SK-N-SH (cell line): ENCODE measurements at regions not wholly inside any gene's neighbourhood (a gene's known extent, or its start where the extent isn't known, plus 50 kb on each side); places are given as distances from the start of the nearest gene placed in this dataset.

ENCODE experiments used
- CTCF ChIA-PET: fragments of 300-600, 350-600 bp; formaldehyde crosslinking; extraction: SDS; loops from one replicate; lab custom pipeline; 2021; lab: Yijun Ruan, JAX
- POLR2A ChIA-PET: fragments of 350-600 bp; sonication (Branson Sonifier 250); formaldehyde crosslinking; extraction: SDS; loops from one replicate; lab custom pipeline; 2020; ENCODE audit warnings: antibody characterized with exemption, inconsistent platforms; lab: Yijun Ruan, JAX
- DNase-seq: peaks from one replicate; pipeline ENCODE4 v3.0.0; 2012
- H2AFZ ChIP-seq: fragments of 200-600 bp; sonication (generic); 2 replicates; pipeline ENCODE4 v1.8.1; 2016; ENCODE audit warnings: antibody characterized with exemption, mild to moderate bottlenecking, low read depth
- H3F3A ChIP-seq: fragments of 200-600 bp; sonication (generic); replicated peaks from 2 replicates; pipeline ENCODE3; 2016; ENCODE audit warnings: antibody characterized with exemption, mild to moderate bottlenecking; ENCODE audit not compliant: insufficient read depth
- H3K27ac ChIP-seq, 2 experiments: fragments of 200-500 bp in 1 of 2; fragments of 200-600 bp in 1 of 2; sonication (Bioruptor generic) in 1 of 2; sonication (generic), shearing (Covaris generic) in 1 of 2; 2 replicates each; pipeline versions ENCODE4 v1.5.1 to v1.6.1; 2014 to 2016; ENCODE audit warnings: low read depth in 2 of 2, inconsistent platforms in 1 of 2, low read length in 1 of 2, mild to moderate bottlenecking in 1 of 2, mixed read lengths in 1 of 2
- H3K27me3 ChIP-seq: fragments of 200-600 bp; sonication (generic), shearing (Covaris generic); 2 replicates; pipeline ENCODE4 v1.6.1; 2016; ENCODE audit warnings: mixed run types; ENCODE audit not compliant: insufficient read depth
- H3K36me3 ChIP-seq, 2 experiments: fragments of 200-500 bp in 1 of 2; fragments of 200-600 bp in 1 of 2; sonication (Bioruptor generic) in 1 of 2; sonication (generic) in 1 of 2; replicated peaks in 1 of 2; 2 replicates each; pipeline versions ENCODE3 to v1.5.1; 2014 to 2016; ENCODE audit warnings: low read length in 1 of 2, mild to moderate bottlenecking in 1 of 2; ENCODE audit not compliant: insufficient read depth in 2 of 2, control insufficient read depth in 1 of 2
- H3K4me1 ChIP-seq, 2 experiments: fragments of 200-500 bp in 1 of 2; fragments of 200-600 bp in 1 of 2; sonication (Bioruptor generic) in 1 of 2; sonication (generic), shearing (Covaris generic) in 1 of 2; 2 replicates each; pipeline versions ENCODE4 v1.5.1 to v1.6.1; 2014 to 2016; ENCODE audit warnings: low read depth in 1 of 2, low read length in 1 of 2, mixed run types in 1 of 2; ENCODE audit not compliant: insufficient read depth in 2 of 2, control insufficient read depth in 1 of 2
- H3K4me2 ChIP-seq: fragments of 200-600 bp; sonication (generic), shearing (Covaris generic); 2 replicates; pipeline ENCODE4 v1.6.1; 2017; ENCODE audit warnings: mixed run types
- H3K4me3 ChIP-seq, 2 experiments: fragments of 200-500 bp in 1 of 2; fragments of 200-600 bp in 1 of 2; sonication (Bioruptor generic) in 1 of 2; sonication (generic), shearing (Covaris generic) in 1 of 2; 2 replicates each; pipeline versions ENCODE4 v1.5.1 to v1.8.1; 2014 to 2016; ENCODE audit warnings: low read depth in 2 of 2, inconsistent platforms in 1 of 2, low read length in 1 of 2, mild to moderate bottlenecking in 1 of 2, mixed read lengths in 1 of 2, moderate library complexity in 1 of 2
- H3K79me2 ChIP-seq: fragments of 200-600 bp; sonication (generic); 2 replicates; pipeline ENCODE4 v1.8.1; 2017; ENCODE audit warnings: mild to moderate bottlenecking; ENCODE audit not compliant: insufficient read depth
- H3K9ac ChIP-seq: fragments of 200-600 bp; sonication (generic); 2 replicates; pipeline ENCODE4 v1.6.1; 2017; ENCODE audit warnings: mixed run types
- H3K9me2 ChIP-seq: fragments of 200-600 bp; sonication (generic); 2 replicates; pipeline ENCODE4 v1.6.1; 2017; ENCODE audit warnings: mixed run types
- H3K9me3 ChIP-seq: fragments of 200-600 bp; sonication (generic); 2 replicates; pipeline ENCODE4 v1.6.1; 2017; ENCODE audit warnings: mixed run types, mild to moderate bottlenecking, moderate library complexity
- H4K20me1 ChIP-seq: fragments of 200-600 bp; sonication (generic); 2 replicates; pipeline ENCODE4 v1.6.1; 2017; ENCODE audit warnings: mild to moderate bottlenecking, mixed run types; ENCODE audit not compliant: insufficient read depth
- EZH2phosphoT487 ChIP-seq: fragments of 200-600 bp; sonication (generic); IDR thresholded peaks from 2 replicates; pipeline ENCODE4 v1.6.1; 2017; ENCODE audit warnings: low read depth, mixed run types, mild to moderate bottlenecking, antibody characterized with exemption, moderate library complexity, borderline replicate concordance
- FOSL2 ChIP-seq: IDR thresholded peaks from 2 replicates; pipeline ENCODE4 v1.4.0; 2012; ENCODE audit warnings: low read depth, mild to moderate bottlenecking, moderate library complexity, borderline replicate concordance
- FOXJ3 ChIP-seq: sonication (generic); formaldehyde crosslinking; IDR thresholded peaks from 2 replicates; pipeline ENCODE4 v1.5.1; 2020; ENCODE audit warnings: mild to moderate bottlenecking, missing genetic modification reagents
- GABPA ChIP-seq: IDR thresholded peaks from 2 replicates; pipeline ENCODE4 v1.4.0; 2012; ENCODE audit warnings: low read depth, mild to moderate bottlenecking
- NRF1 ChIP-seq: IDR thresholded peaks from 2 replicates; pipeline ENCODE4 v1.6.1; 2012; ENCODE audit warnings: low read depth, mild to moderate bottlenecking, low read length
- RAD21 ChIP-seq: IDR thresholded peaks from 2 replicates; pipeline ENCODE4 v1.6.1; 2012; ENCODE audit warnings: mild to moderate bottlenecking, low read length
- RFX5 ChIP-seq: IDR thresholded peaks from 2 replicates; pipeline ENCODE4 v1.6.1; 2012; ENCODE audit warnings: mild to moderate bottlenecking, improper control_type of control experiment, low read length
- RXRA ChIP-seq: IDR thresholded peaks from 2 replicates; pipeline ENCODE4 v1.4.0; 2012; ENCODE audit warnings: low read depth, mild to moderate bottlenecking, borderline replicate concordance
- SMC3 ChIP-seq: IDR thresholded peaks from 2 replicates; pipeline ENCODE4 v1.6.1; 2012; ENCODE audit warnings: low read depth, low read length, improper control_type of control experiment
- TCF12 ChIP-seq: IDR thresholded peaks from 2 replicates; pipeline ENCODE4 v1.4.0; 2012
- TEAD4 ChIP-seq: IDR thresholded peaks from 2 replicates; pipeline ENCODE4 v1.4.0; 2012; ENCODE audit warnings: mild to moderate bottlenecking, borderline replicate concordance; ENCODE audit not compliant: insufficient read depth
- WGBS: methylation state at CpG from one replicate; pipeline ENCODE4 v1.1.6; 2017; ENCODE audit warnings: low lambda C conversion rate; 5-methylcytosine and 5-hydroxymethylcytosine counted together
- TF ChIP-seq, protein P1 (sequence below): fragments of 200-600 bp; sonication (generic); IDR thresholded peaks from 2 replicates; pipeline ENCODE4 v1.6.1; 2017; ENCODE audit warnings: antibody characterized with exemption, mild to moderate bottlenecking, moderate library complexity
- TF ChIP-seq, protein P2 (sequence below): fragments of 150-350 bp; IDR thresholded peaks from 2 replicates; pipeline ENCODE4 v1.6.1; 2016; ENCODE audit warnings: mild to moderate bottlenecking, low read depth, low read length

DNA sequence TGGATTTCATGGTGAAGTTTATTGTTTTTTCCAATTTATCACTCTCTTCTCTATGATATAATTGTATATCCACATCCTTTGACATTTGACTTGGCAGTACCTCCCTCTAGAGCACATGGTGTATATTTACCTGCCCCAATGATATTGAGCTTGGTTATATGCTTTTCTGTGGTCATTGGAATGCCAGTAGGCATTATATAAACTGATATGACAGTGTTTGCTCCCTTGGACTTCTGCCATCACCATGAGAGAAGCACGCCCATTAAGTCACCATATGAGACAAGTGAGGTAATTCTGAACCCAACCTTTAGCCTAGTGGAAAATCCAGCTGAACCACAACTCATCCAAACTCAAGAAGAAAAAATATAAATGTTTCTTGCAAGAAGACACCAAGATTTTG is 2761.5 kb downstream of the ARAP2 start:
- ChIA-PET CTCF (no interaction called here), POLR2A (no interaction called here)
- no peak overlapping the region for H3K4me2 ChIP-seq
- no peak overlapping the region for H3K27ac ChIP-seq
- H3F3A ChIP-seq, result no peaks in the 10 kb centered on the region
- TF ChIP-seq GABPA, result no peak
- DNase-seq, result no peak
- H3K4me3 ChIP-seq, result no peak overlapping the region
- H4K20me1 ChIP-seq, result no peaks in the 10 kb centered on the region
- H3K9me3 ChIP-seq, result no peaks in the 10 kb centered on the region
- no peak overlapping the region for H3K9ac ChIP-seq
- H3K79me2 ChIP-seq, result no peaks in the 10 kb centered on the region
- H3K27me3 ChIP-seq, result no peaks in the 10 kb centered on the region
- H2AFZ ChIP-seq, result no peak overlapping the region
- H3K9me2 ChIP-seq, result no peaks in the 10 kb centered on the region
- no peaks in the 10 kb centered on the region for H3K4me1 ChIP-seq
- H3K36me3 ChIP-seq, result no peaks in the 10 kb centered on the region
- 3% methylated on average over 1 of the region's 1 CpG for WGBS

DNA sequence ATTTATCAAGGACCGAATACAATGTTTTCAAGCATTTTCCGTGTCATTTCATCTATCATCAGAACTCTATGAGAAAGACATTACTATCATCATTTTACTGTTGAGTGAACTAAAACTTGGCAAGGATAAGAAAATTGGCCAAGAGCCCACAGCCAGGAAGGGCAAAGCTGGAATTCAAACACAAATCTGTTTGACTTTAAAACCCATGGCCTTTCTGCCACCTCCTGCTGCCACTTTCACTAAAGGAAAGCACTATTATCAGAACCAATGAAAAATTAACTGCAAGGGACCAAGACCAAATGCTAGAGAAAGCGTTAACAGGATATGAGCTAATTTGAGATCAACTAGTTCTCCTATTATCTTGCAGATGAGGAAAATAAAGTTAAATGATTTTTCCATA is 2759.2 kb downstream of the ARAP2 start:
- Histone ChIP-seq H3K27me3 (no peaks in the 10 kb centered on the region), H3K4me2 (no peak overlapping the region), H3K9ac (no peak overlapping the region), H2AFZ (no peak overlapping the region), H4K20me1 (no peaks in the 10 kb centered on the region), H3K4me1 (no peaks in the 10 kb centered on the region), H3K9me2 (no peaks in the 10 kb centered on the region), H3F3A (no peaks in the 10 kb centered on the region), H3K79me2 (no peaks in the 10 kb centered on the region), H3K36me3 (no peaks in the 10 kb centered on the region), H3K27ac (no peak overlapping the region), H3K9me3 (no peaks in the 10 kb centered on the region), H3K4me3 (no peak overlapping the region)
- WGBS, result 15% methylated on average over 3 of the region's 3 CpGs
- DNase-seq, result no peak
- TF ChIP-seq, protein P1, sequence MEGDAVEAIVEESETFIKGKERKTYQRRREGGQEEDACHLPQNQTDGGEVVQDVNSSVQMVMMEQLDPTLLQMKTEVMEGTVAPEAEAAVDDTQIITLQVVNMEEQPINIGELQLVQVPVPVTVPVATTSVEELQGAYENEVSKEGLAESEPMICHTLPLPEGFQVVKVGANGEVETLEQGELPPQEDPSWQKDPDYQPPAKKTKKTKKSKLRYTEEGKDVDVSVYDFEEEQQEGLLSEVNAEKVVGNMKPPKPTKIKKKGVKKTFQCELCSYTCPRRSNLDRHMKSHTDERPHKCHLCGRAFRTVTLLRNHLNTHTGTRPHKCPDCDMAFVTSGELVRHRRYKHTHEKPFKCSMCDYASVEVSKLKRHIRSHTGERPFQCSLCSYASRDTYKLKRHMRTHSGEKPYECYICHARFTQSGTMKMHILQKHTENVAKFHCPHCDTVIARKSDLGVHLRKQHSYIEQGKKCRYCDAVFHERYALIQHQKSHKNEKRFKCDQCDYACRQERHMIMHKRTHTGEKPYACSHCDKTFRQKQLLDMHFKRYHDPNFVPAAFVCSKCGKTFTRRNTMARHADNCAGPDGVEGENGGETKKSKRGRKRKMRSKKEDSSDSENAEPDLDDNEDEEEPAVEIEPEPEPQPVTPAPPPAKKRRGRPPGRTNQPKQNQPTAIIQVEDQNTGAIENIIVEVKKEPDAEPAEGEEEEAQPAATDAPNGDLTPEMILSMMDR, result no peak
- TF ChIP-seq RXRA, result no peak
- TF ChIP-seq FOSL2, result no peak
- no peak for TF ChIP-seq TCF12
- no peak for TF ChIP-seq NRF1
- TF ChIP-seq FOXJ3 (CRISPR knock-in tag), result no peak
- TF ChIP-seq, protein P2, sequence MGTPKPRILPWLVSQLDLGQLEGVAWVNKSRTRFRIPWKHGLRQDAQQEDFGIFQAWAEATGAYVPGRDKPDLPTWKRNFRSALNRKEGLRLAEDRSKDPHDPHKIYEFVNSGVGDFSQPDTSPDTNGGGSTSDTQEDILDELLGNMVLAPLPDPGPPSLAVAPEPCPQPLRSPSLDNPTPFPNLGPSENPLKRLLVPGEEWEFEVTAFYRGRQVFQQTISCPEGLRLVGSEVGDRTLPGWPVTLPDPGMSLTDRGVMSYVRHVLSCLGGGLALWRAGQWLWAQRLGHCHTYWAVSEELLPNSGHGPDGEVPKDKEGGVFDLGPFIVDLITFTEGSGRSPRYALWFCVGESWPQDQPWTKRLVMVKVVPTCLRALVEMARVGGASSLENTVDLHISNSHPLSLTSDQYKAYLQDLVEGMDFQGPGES, result no peak
- no peak for TF ChIP-seq EZH2phosphoT487
- TF ChIP-seq RAD21, result no peak
- no peak for TF ChIP-seq TEAD4
- TF ChIP-seq SMC3, result no peak
- no peak for TF ChIP-seq RFX5
- POLR2A ChIA-PET, result no interaction called here
- CTCF ChIA-PET, result no interaction called here
